Hepatocyte (in vitro differentiated cells): ENCODE measurements at regions not wholly inside any gene's neighbourhood (a gene's known extent, or its start where the extent isn't known, plus 50 kb on each side); places are given as distances from the start of the nearest gene placed in this dataset.

Experiments
- DNase-seq: peaks from one replicate; pipeline ENCODE4 v3.0.0-alpha.2; 2016; ENCODE audit warnings: low spot score
- H2AFZ ChIP-seq: fragments of 200-600 bp; sonication (generic); 2 replicates; pipeline ENCODE4 v1.6.0; 2016; ENCODE audit warnings: antibody characterized with exemption, mild to moderate bottlenecking
- H3K27ac ChIP-seq: fragments of 200-600 bp; sonication (generic); 2 replicates; pipeline ENCODE4 v1.5.1; 2016; ENCODE audit warnings: mild to moderate bottlenecking
- H3K27me3 ChIP-seq: fragments of 200-600 bp; sonication (generic); 2 replicates; pipeline ENCODE4 v1.6.1; 2016
- H3K36me3 ChIP-seq: fragments of 200-600 bp; sonication (generic); replicated peaks from 2 replicates; pipeline ENCODE4 v1.5.1; 2016; ENCODE audit warnings: low read depth; ENCODE audit not compliant: insufficient read depth
- H3K4me1 ChIP-seq: fragments of 200-600 bp; sonication (generic); 2 replicates; pipeline ENCODE4 v1.5.1; 2016; ENCODE audit warnings: mild to moderate bottlenecking, moderate library complexity; ENCODE audit not compliant: insufficient read depth
- H3K4me2 ChIP-seq: fragments of 200-600 bp; sonication (generic); 2 replicates; pipeline ENCODE4 v1.6.0; 2016
- H3K4me3 ChIP-seq: fragments of 200-600 bp; sonication (generic); 2 replicates; pipeline ENCODE4 v1.5.1; 2016; ENCODE audit warnings: mild to moderate bottlenecking
- H3K79me2 ChIP-seq: fragments of 200-600 bp; sonication (generic); 2 replicates; pipeline ENCODE4 v1.6.0; 2017; ENCODE audit warnings: mild to moderate bottlenecking
- H3K9me2 ChIP-seq: fragments of 200-600 bp; sonication (generic); replicated peaks from 2 replicates; pipeline ENCODE4 v1.6.0; 2017; ENCODE audit warnings: mild to moderate bottlenecking; ENCODE audit not compliant: insufficient read depth
- H3K9me3 ChIP-seq: fragments of 200-600 bp; sonication (generic); 2 replicates; pipeline ENCODE4 v1.5.1; 2016; ENCODE audit warnings: low read depth, mild to moderate bottlenecking
- H4K20me1 ChIP-seq: fragments of 200-600 bp; sonication (generic); 2 replicates; pipeline ENCODE4 v1.6.0; 2016; ENCODE audit warnings: mild to moderate bottlenecking; ENCODE audit not compliant: insufficient read depth, poor library complexity, severe bottlenecking
- CTCF ChIP-seq: fragments of 200-600 bp; sonication (generic); IDR thresholded peaks from 2 replicates; pipeline ENCODE4 v1.5.1; 2016; ENCODE audit warnings: antibody characterized with exemption, mild to moderate bottlenecking; ENCODE audit not compliant: poor library complexity
- EZH2 ChIP-seq: fragments of 200-600 bp; sonication (generic); IDR thresholded peaks from 2 replicates; pipeline ENCODE4 v1.6.1; 2016; ENCODE audit warnings: antibody characterized with exemption, mild to moderate bottlenecking, borderline replicate concordance
- EZH2phosphoT487 ChIP-seq: fragments of 200-600 bp; sonication (generic); IDR thresholded peaks from one replicate; pipeline ENCODE4 v1.6.1; 2018; ENCODE audit warnings: antibody characterized with exemption, mild to moderate bottlenecking, low read depth, moderate library complexity; ENCODE audit not compliant: unreplicated experiment, severe bottlenecking
- WGBS: methylation state at CpG from one replicate; pipeline ENCODE4 v1.1.6; 2016; ENCODE audit warnings: low lambda C conversion rate; ENCODE audit errors: missing lambda C conversion rate; 5-methylcytosine and 5-hydroxymethylcytosine counted together

- Histone ChIP-seq H3K4me3 (no peak overlapping the region), H3K27ac (no peak overlapping the region), H3K9me3 (no peaks in the 10 kb centered on the region), H2AFZ (no peak overlapping the region), H3K79me2 (no peaks in the 10 kb centered on the region), H3K27me3 (no peaks in the 10 kb centered on the region), H3K4me2 (no peak overlapping the region), H4K20me1 (no peaks in the 10 kb centered on the region), H3K36me3 (no peaks in the 10 kb centered on the region), H3K4me1 (no peaks in the 10 kb centered on the region), H3K9me2 (no peaks in the 10 kb centered on the region)
- WGBS, result 86% methylated on average over 13 of the region's 13 CpGs
- DNase-seq, result no peak
- no peak for TF ChIP-seq EZH2
- TF ChIP-seq EZH2phosphoT487, result no peak
Observed at GRCh38 chr6:160837146-160837545, 135.1 kb downstream of the PLG start.

- no peaks in the 10 kb centered on the region for H3K79me2 ChIP-seq
- H3K4me1 ChIP-seq, result no peaks in the 10 kb centered on the region
- H4K20me1 ChIP-seq, result no peaks in the 10 kb centered on the region
- no peaks in the 10 kb centered on the region for H3K9me3 ChIP-seq
- H3K27me3 ChIP-seq, result no peaks in the 10 kb centered on the region
- H3K4me3 ChIP-seq, result no peak overlapping the region
- H3K27ac ChIP-seq, result no peak overlapping the region
- DNase-seq, result no peak
- no peak overlapping the region for H2AFZ ChIP-seq
- 77% methylated on average over 5 of the region's 5 CpGs for WGBS
- no peaks in the 10 kb centered on the region for H3K9me2 ChIP-seq
- no peak for TF ChIP-seq EZH2phosphoT487
- TF ChIP-seq EZH2, result no peak
- no peak for TF ChIP-seq CTCF
- H3K36me3 ChIP-seq, result no peaks in the 10 kb centered on the region
- no peak overlapping the region for H3K4me2 ChIP-seq
Observed at GRCh38 chr6:160851031-160851430, 140.5 kb upstream of the MAP3K4 start.

- no peaks in the 10 kb centered on the region for H3K9me3 ChIP-seq
- no peaks in the 10 kb centered on the region for H4K20me1 ChIP-seq
- H3K4me1 ChIP-seq, result no peaks in the 10 kb centered on the region
- no peak overlapping the region for H3K27ac ChIP-seq
- no peaks in the 10 kb centered on the region for H3K9me2 ChIP-seq
- H3K4me3 ChIP-seq, result no peak overlapping the region
- no peak overlapping the region for H2AFZ ChIP-seq
- H3K4me2 ChIP-seq, result no peak overlapping the region
- H3K27me3 ChIP-seq, result no peaks in the 10 kb centered on the region
- H3K36me3 ChIP-seq, result no peaks in the 10 kb centered on the region
- no peak for DNase-seq
- WGBS, result 97% methylated on average over 7 of the region's 7 CpGs
- TF ChIP-seq EZH2phosphoT487, result no peak
- no peak for TF ChIP-seq CTCF
- no peak for TF ChIP-seq EZH2
- H3K79me2 ChIP-seq, result no peaks in the 10 kb centered on the region
Observed at GRCh38 chr6:160853946-160854345, 137.6 kb upstream of the MAP3K4 start.

- H2AFZ ChIP-seq, result no peak overlapping the region
- H3K79me2 ChIP-seq, result no peaks in the 10 kb centered on the region
- TF ChIP-seq CTCF (no peak), EZH2 (no peak), EZH2phosphoT487 (no peak)
- H4K20me1 ChIP-seq, result no peaks in the 10 kb centered on the region
- no peak overlapping the region for H3K27ac ChIP-seq
- H3K9me3 ChIP-seq, result no peaks in the 10 kb centered on the region
- H3K9me2 ChIP-seq, result no peaks in the 10 kb centered on the region
- H3K27me3 ChIP-seq, result no peaks in the 10 kb centered on the region
- H3K36me3 ChIP-seq, result no peaks in the 10 kb centered on the region
- H3K4me2 ChIP-seq, result no peak overlapping the region
- WGBS, result 95% methylated on average over 3 of the region's 3 CpGs
- H3K4me1 ChIP-seq, result no peaks in the 10 kb centered on the region
- no peak overlapping the region for H3K4me3 ChIP-seq
- no peak for DNase-seq
Observed at GRCh38 chr6:160858886-160859285, 132.7 kb upstream of the MAP3K4 start.
